ENCODE measurements at regions not wholly inside any gene's neighbourhood (a gene's known extent, or its start where the extent isn't known, plus 50 kb on each side); places are given as distances from the start of the nearest gene placed in this dataset.

DNA sequence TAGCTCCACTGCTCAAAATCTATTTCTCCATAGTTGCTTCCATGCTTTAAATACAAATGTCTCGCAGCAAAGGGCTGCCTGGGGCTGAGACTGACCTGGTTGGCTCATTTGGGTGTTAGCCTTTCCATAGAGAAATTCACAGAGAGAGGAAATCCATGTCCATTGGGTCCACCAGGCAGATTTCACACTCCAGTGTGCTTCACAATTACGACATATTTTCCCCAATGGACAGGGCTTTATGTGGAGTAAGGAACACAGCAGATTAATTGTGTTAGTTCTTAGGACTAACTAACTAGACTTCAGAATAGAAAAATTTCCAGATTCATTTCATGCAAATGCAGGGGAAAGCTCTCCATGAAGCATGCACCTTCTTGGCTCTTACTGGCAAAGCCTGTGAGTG, 180.7 kb downstream of the FBXO15 start:
- DNase-seq (ENCODE audit: extremely low read depth in 1 of 2, low read depth in 1 of 2), result no peak

DNA sequence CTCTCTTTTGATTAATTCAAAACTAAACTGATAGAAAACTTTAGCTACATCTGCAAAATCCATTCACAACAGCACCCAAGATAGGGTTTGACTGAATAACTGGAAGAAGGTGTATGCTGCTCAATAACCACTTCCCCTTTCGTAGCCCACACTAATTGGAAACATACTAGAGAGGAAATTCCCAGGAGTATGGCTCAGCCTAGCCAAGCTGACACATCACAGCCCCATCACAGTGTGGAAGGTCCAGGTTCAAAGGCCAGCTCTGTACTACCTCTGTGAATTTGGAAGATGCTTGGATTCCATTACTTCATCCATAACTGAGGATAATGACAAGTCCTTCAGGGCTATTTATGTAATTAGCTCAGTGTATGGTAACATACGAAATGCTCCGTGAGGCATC, 185.4 kb downstream of the FBXO15 start:
- no peak for DNase-seq (ENCODE audit: extremely low read depth in 1 of 2, low read depth in 1 of 2)

- no peak for DNase-seq (ENCODE audit: extremely low read depth in 1 of 2, low read depth in 1 of 2)
Observed at GRCh38 chr18:73961804-73962203, 185.8 kb downstream of the FBXO15 start.

DNA sequence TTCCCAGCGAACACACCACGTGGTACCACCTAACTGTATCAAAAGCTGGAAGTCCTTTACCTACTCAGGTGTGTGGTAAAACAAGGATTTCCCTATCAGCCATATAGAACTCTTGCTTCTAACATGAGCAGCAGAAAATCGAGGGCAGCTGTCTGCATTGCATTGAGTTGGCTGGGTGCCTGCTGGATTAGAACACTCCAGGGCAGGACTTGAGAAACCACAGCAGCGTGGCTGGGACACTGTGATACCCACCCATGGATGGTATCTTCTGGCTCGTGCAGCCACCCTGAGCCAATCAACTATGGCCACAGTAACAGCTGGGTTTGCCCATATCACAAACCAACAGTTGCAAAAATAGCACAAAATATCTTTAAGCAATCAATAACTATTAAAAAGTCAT, 188.3 kb downstream of the FBXO15 start:
- DNase-seq (ENCODE audit: extremely low read depth in 1 of 2, low read depth in 1 of 2), result no peak

DNA sequence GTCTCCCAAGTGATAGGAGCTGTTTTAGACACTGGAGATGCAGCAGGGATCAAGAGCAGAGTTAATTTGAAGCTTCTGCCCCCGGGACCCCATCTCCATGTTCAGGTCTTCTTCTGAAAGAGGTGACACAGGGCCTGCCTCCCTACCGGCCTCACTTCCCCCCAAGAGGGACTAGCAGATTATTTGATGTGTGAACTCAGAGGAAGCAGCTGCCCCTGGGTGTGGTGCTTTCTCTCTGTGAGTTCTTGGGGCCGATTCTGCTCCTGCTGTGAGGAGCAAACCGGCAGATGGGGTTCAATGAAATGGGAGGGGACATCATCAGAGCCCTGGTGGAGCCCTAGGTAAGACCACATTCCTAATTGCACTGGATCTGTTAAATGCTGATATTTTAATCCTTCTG, 193.4 kb downstream of the FBXO15 start:
- no peak for DNase-seq (ENCODE audit: extremely low read depth in 1 of 2, low read depth in 1 of 2)

DNA sequence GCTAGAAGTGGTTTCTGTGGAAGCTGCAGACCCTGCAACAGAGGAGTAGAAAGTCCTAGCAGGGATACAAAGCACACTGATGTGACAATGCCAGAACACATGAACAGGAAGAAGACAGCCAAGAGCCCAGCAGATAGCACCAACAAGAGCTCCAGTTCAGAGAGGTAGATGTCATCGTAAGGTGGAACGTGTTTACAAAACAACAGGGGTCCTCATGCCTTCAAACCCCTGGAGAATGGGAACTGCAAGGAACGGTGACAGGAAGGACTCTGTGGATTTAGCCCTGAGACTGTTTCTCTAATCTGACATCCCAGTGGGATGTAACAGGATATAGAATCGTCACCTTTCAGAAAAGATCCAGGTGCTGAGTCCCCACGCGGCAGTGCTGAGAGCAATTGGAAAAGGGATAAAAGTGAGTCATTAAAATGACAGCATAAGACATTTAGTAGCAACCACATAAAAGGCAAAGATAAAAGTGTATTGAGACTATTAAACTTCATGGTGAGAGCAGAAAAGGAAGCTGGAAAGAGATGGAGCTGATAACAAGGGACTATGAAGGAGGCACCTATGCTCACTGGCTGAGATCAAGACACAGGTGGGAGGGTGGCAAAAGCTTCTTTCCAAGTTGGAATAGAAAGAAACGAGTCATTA, 195.2 kb downstream of the FBXO15 start:
- no peak for DNase-seq (ENCODE audit: extremely low read depth in 1 of 2, low read depth in 1 of 2)

GRCh38 chr18:73950116-73950700, 197.4 kb downstream of the FBXO15 start:
- DNase-seq (ENCODE audit: extremely low read depth in 1 of 2, low read depth in 1 of 2), result no peak

GRCh38 chr18:73948497-73948896, 199.1 kb downstream of the FBXO15 start:
- no peak for DNase-seq (ENCODE audit: extremely low read depth in 1 of 2, low read depth in 1 of 2)

DNA sequence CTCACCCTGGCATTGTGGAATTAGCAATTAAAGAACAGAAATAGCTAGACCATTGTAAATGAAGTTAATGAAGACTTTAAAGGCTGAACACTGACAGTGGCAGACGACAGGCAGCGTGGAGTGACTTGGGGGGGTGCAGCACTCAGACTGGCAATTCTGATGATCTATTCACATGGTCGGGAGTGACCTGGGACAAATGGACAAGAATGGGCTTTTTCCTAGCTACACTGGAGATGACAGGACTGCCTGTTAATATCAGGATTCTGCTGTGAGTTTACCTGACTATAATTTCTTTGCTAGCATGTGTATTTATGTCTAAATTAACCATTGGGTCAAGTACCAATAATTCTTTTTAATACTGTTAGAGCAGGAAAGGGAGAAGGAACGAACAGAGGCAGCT, 199.6 kb downstream of the FBXO15 start:
- DNase-seq (ENCODE audit: extremely low read depth in 1 of 2, low read depth in 1 of 2), result no peak

DNA sequence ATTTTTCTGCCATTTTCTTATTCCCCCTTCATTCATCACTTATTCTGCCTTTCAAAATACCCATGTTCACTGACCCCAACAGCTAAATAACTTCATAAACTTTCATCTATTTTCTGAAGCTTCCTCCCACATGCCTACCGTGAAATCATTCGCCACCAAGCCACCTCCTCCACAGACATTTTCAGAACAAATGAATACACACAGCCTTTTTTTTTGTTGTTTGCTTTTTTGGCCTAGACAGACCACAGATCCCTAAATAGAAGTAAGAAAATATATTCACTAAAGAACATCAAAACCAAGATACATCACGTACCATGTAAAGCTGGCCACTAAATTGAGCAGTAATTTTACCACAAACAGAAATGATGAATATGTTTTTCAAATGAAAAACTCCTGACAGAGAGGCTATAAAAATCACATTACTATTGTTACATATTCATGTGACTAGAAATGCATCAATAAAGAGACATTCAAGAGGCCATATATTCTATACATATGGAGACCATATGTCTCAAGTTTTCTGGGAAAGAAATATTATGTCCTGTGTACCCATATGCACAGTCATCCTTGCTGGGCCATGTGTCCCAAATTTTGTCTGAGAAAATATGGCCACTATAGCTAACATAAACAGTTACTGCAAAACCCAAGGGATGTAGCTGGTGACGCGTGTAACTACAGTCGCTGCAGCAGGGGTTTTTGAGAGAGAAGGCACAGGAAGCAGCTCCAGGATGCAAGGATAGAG, 200.3 kb downstream of the FBXO15 start:
- DNase-seq (ENCODE audit: extremely low read depth in 1 of 2, low read depth in 1 of 2), result no peak

DNA sequence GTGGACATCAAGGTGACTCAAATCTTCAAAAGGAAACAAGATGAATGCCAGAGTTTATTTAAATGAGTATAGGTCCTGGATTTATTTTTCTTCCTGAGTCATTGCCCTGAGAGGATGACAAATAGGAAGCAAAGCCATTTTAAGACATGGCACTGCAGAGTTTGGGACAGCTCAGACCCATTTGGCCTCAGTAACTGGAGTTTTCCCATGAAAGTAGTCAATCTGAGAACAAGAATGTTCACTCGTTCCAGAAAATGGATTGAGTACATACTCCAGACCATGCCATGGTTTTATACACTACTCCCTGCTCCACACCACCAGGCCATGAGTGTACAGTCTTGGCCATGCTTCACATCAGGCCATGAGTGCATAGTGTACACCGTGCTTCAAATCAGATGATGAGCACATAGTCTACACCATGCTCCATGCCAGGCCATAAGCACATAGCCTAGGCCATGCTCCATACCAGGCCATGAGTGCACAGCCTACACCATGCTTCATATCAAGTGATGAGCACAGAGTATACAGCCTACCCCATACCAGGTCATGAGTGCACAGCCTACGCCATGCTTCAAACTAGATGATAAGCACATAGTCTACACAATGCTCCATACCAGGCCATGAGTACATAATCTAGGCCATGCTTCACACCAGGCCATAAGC, 202.4 kb downstream of the FBXO15 start:
- no peak for DNase-seq (ENCODE audit: extremely low read depth in 1 of 2, low read depth in 1 of 2)

DNA sequence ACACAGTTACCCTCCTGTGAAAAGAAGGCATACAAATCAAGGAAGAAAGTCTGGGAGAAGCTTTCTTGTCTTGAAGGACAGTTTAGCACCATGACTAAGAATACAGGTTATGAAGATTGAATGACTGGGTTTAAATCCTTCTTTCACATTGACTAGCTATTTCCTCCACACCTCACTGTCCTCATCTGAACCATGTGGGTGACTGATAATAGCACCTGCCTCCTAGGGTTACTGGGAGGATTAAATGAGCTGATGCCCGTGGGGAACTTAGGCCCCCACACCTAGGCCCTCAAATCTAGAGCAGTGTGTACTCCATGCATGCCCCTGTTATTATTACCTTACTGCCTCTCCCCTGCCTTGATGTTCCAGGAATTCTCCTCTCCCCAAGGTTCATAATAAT, 202.9 kb downstream of the FBXO15 start:
- no peak for DNase-seq (ENCODE audit: extremely low read depth in 1 of 2, low read depth in 1 of 2)

GRCh38 chr18:73943763-73944162, 203.9 kb downstream of the FBXO15 start:
- no peak for DNase-seq (ENCODE audit: extremely low read depth in 1 of 2, low read depth in 1 of 2)

- DNase-seq (ENCODE audit: extremely low read depth in 1 of 2, low read depth in 1 of 2), result no peak
Observed at GRCh38 chr18:73942956-73943355, 204.7 kb downstream of the FBXO15 start.

DNA sequence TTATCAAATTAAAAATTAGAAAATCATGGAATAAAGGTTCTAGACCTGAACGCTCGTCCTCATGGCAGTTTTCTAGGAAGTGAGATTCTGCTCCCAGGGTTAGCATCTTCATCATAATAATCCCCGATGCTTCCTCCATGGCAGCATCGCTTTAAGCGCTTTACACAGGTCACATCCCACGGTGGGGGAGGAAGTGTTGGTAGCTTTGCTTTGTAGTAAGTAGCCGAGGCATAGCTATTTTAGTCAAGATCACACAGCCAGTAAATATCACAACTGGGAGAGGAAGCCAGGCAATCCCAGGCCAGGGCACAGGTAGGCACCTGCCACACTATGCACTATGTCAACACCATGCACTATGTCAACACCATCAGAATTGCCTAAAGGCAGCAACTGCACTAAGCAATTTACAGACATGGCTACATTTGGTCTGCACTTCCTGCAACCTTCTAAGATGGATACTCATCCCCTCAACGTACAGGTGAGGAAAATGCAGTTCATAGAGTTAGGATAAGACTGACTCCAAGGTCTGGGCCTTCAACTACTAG, 205.5 kb downstream of the FBXO15 start:
- no peak for DNase-seq (ENCODE audit: extremely low read depth in 1 of 2, low read depth in 1 of 2)

GRCh38 chr18:73940721-73941120, 206.9 kb downstream of the FBXO15 start:
- no peak for DNase-seq (ENCODE audit: extremely low read depth in 1 of 2, low read depth in 1 of 2)

DNA sequence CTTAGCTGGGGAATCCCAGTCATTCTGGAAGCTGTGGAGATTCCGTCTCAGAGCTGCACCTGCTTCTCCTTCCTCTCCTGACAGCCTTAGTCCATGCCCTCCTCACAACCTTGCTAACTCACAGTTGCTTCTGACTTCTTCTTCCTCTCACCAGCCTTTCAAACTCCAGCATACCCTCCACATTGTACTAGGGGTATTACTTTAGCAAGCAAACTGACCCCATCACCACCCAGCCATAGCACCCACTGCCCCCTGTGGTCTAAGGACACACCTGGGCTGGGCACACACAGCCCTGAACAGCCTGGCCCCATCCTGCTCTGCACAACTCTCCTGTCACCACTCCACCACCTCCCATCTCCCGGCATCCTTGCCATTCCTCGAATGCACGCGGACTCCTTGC, 208.2 kb downstream of the FBXO15 start:
- no peak for DNase-seq (ENCODE audit: extremely low read depth in 1 of 2, low read depth in 1 of 2)

DNA sequence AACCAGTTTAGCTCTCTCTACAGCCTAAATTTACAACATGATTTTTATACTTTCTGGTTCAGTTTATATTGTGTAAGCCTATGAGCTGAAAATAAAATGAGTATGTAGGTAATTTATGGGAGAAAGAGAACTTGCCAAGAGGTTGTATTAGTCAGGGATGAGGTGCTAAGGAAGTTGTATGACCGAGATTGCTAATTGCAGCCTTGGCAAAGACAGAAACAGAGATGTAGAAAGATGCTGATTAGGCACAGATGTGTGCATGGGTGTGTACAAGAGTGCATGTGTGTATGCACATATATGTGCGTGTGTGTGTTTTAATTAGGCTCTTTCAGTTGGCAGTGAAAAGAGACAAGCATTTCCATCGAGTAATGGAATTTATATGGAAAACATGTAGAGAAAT, 213.9 kb downstream of the FBXO15 start:
- DNase-seq (ENCODE audit: extremely low read depth in 1 of 2, low read depth in 1 of 2), result no peak

GRCh38 chr18:73932976-73933375, 214.7 kb downstream of the FBXO15 start:
- no peak for DNase-seq (ENCODE audit: extremely low read depth in 1 of 2, low read depth in 1 of 2)

- DNase-seq (ENCODE audit: extremely low read depth in 1 of 2, low read depth in 1 of 2), result no peak
Observed at GRCh38 chr18:73927496-73927895, 220.1 kb downstream of the FBXO15 start.

- no peak for DNase-seq (ENCODE audit: extremely low read depth in 1 of 2, low read depth in 1 of 2)
Observed at GRCh38 chr18:73924836-73925235, 222.8 kb downstream of the FBXO15 start.

DNA sequence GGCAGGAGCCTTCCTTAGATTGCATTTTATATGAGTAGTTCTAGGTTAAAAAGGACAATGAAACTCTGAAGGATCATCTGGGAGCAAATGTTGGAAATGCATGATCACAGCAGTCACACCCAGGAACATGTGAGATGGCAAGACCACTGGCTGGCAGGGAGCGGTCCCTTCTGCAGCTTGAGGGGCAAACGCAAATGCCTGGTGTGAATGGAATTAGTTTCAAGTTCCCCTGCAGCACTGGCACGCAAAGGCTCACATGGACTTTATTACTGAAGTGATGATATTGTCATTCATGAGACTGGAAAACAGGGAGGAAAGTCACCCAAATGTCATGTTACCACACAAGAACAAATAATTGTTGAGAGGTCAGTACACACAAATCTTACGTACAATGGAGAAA, 223.3 kb downstream of the FBXO15 start:
- DNase-seq (ENCODE audit: extremely low read depth in 1 of 2, low read depth in 1 of 2), result no peak

All from stimulated activated CD8-positive, alpha-beta memory T cell treated with anti-CD3 and anti-CD28 coated beads, Interleukin-7, amount 100 ng/mL, for 48 hours (primary cell).